HG03457 (cell line): ENCODE measurements at regions not wholly inside any gene's neighbourhood (a gene's known extent, or its start where the extent isn't known, plus 50 kb on each side); places are given as distances from the start of the nearest gene placed in this dataset.
"Not testable (repeated sequence)": the region's sequence is repeated elsewhere in the genome, so short reads cannot be mapped to it uniquely, and the experiment has no call there.

Source experiments
- ATAC-seq: cut with Tn5 transposase; IDR thresholded peaks from one replicate; pipeline ENCODE4 v1.9.1; 2021; ENCODE audit warnings: moderate number of reproducible peaks; ENCODE audit not compliant: unreplicated experiment

DNA sequence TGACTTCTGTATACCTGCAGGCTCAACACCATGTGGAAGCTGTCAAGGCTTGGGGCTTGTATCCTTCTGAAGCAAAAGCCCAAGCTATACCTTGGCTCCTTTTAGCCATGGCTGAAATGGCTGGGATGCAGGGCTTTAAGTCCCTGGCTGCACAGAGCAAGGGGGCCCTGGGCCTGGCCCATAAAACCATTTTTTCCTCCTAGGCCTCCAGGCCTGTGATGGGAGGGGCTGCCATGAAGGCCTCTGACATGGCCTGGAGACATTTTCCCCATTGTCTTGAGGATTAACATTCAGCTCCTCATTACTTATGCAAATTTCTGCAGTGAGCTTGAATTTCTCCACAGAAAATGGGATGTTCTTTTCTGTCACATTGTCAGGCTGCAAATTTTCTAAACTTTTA lies 878.0 kb upstream of the SOX11 start:
- ATAC-seq: not testable (repeated sequence)

- ATAC-seq: no peak
Measured at GRCh38 chr2:4827836-4828235, 864.3 kb upstream of the SOX11 start.

DNA sequence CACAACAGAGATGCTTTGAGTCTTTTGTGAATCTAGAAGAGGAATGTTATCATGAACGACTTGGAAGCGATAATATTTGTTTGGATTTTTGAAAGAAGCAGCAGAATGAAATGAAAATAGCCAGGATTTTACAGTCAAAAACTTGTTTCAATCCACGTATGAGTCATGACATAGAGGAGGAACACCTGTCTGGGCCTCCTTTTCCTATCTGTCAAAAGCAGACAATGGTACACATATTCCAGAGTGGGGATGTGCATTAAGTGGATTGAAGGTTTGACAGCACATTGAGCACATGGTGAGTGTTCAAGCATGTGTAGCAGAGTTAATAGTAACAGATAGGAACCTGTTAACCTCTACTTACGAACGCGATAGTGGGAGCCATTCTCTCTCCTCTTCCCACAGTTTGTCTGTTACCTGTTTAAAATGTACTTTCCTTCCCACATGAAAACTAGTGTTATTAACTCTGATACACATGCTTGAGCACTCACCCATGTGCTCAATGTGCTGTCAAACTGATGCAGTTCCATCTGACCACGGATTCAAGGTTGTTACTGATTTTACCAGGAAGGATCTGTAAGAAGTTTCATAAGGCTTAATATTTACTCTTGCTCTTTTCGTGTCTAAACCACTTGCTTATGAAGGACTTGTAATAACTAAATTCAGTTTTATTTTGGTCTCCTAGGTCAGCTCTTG lies 863.4 kb upstream of the SOX11 start:
- no peak for ATAC-seq

DNA sequence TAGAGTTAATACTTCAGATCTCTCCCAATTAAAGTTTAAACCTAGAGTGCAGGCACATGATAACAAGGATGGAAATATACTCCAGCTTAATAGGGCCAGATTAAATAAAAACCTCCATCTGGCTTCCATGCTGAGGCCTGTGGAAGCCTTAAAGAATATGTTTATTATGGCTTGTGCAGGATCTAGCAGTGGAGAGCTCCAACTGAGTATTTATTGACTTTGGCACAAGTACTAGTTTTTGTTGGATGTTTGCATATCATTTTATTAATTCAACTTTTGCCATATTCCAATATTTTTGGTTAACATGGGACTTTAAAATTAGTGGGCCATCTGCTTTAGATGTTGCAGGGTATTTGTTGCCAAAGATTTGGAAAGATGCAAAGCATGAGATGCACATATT lies 860.4 kb upstream of the SOX11 start:
- no peak for ATAC-seq

GRCh38 chr2:4832642-4833041 lies 859.5 kb upstream of the SOX11 start:
- ATAC-seq: no peak

GRCh38 chr2:4838626-4839025 lies 853.6 kb upstream of the SOX11 start:
- ATAC-seq: no peak

GRCh38 chr2:4840791-4841190 lies 851.4 kb upstream of the SOX11 start:
- ATAC-seq: no peak

DNA sequence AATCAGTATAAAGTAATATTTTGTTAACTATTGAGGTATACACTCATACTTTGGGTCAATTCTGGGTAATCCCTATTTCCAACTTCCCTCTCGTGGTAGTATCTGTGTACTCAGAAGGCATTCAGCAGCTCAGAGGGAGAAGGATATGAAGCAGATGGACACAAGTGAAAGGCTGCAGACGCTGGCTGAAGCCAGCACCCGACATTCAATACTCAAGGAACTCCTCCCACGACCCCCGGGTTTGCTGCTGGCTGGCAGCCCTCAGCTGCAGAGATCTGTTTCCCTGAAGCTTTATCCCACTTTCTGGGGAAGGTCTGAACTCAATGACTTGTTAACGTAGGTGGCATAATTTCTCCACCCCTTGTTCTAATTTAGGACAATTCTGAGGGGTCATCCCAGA lies 847.3 kb upstream of the SOX11 start:
- ATAC-seq: no peak

DNA sequence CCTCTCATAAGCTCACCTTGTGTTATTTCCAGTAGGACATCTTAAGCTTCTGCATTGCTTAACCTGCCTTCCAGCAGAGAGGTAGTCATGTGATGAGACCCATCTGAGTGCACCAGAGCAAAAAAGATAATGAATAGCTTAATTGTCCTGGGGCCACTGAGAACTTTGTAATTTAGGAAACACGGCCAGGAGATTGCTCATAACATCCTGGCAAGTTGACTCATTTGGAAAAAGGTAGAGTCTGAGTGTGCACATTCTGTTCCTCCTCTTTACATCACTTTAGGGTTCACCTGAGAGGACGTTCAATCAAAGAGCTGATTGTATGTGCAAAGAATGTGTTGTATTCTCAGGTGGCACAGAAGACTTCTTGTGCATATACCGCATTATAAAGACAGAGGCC lies 830.2 kb upstream of the SOX11 start:
- ATAC-seq: no peak

DNA sequence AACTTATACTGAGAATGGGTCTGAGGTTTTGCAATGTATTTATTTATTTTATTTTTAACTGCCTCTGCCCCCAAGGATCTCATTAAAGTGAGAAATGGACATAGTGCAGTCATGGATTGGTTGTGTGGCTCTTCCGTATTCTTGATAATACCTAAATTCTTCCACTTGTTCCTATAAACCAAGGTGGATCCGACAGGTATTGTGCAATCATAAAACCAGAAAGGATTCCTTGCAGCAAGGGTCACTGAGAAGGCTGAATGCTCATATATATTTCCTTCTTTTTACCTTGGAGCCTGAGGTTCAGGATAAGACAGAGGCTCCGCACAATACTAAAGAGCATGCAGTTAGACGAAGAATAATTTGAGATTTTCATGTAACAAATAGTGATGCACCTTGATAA lies 826.0 kb upstream of the SOX11 start:
- no peak for ATAC-seq

GRCh38 chr2:4868466-4868865 lies 823.7 kb upstream of the SOX11 start:
- ATAC-seq: no peak

GRCh38 chr2:4869154-4869553 lies 823.0 kb upstream of the SOX11 start:
- no peak for ATAC-seq

- no peak for ATAC-seq
Measured at GRCh38 chr2:4873364-4873763, 818.8 kb upstream of the SOX11 start.

DNA sequence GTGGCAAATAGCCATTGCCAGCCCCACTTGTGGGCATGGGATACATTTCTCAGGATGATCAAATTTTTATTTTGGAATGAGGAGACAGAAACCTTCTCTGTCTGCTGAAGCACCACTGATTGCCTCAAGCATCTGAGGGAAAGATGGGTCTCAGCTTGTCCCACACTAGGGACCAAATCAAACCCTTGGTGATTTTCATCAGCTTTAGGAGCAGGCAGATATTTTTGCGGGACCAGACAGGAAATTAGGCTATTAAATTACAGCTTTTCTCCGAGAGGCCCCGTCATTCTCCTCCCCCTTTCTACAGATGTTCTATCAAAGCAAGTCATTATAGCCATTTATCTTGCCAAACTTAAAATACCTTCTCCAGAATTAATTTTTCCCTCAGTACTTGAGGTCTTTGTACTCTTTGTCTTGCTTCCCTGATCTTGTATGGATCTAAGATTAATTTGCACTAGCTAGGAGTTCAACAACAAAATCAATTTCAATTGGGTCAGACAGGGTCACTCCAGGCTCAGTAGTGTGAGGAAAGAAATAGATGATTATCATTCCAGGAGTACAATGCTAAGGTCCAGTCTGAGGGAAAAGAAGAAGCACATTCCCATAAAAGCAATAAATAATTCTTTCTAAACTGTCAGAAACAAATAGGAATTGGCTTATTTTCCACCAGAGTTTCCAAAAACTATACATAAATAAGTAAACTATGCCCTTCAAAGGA lies 818.1 kb upstream of the SOX11 start:
- ATAC-seq: no peak

- ATAC-seq: no peak
Measured at GRCh38 chr2:4882421-4882820, 809.8 kb upstream of the SOX11 start.

DNA sequence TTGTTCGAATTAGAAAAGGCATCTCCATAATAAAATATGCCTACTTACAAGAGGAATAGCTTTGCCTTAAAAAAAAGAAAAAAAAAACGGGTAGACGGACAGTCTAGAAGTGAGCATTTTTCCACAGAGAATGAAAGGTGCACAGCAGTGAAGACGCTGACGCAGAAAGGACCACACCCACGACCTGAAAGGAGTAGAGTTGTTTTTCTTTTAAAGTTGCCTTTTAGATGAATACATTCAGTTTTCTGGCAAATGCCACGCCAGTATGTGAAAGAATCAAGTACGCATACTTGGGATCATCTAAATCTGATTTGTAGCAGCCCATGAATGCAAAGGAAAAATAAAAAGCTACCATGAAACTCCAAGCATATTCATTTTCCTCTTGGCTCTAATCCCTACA lies 809.2 kb upstream of the SOX11 start:
- no peak for ATAC-seq

DNA sequence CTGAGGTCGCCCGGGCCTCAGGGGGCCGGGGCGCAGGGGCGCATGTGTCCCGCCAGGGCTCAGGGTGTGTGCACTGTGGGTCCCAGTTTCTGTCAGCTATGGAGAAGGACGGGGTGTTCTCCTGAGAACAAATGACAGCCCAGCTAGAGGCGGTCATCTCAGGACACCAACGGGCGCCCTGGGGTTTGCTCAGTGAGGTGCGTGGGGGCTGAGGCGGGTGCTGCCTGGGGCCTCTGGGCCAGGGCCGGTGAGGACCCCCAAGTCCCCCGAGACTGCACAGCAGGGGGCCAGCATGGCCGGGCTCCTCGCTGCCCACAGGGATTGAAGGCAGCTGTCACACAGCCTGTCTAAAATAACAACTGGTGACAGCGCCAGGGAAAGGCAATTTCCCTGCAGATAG lies 808.8 kb upstream of the SOX11 start:
- no peak for ATAC-seq

- ATAC-seq: no peak
Measured at GRCh38 chr2:4884117-4884571, 808.0 kb upstream of the SOX11 start.

DNA sequence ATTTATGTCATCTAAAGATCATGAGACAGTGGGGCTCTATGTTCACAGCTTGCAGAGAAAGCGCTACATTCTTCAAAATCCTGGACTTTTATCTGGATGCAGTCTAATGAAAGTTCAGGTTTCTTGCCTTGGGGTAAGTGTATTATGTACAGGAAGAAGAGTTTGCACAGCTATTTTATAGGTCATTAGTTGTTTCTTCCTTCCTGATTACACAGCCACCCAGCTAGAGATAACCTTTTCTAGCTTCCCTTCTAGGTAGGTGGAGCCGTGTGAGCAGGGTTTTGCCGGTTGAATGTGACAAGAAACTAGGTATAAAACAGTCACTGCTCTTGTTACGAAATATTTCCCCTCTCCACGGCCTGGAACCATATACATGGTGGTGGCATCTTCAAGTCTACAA lies 800.8 kb upstream of the SOX11 start:
- no peak for ATAC-seq

GRCh38 chr2:4895371-4895770 lies 796.8 kb upstream of the SOX11 start:
- no peak for ATAC-seq

- ATAC-seq: no peak
Measured at GRCh38 chr2:4898706-4899105, 793.5 kb upstream of the SOX11 start.

DNA sequence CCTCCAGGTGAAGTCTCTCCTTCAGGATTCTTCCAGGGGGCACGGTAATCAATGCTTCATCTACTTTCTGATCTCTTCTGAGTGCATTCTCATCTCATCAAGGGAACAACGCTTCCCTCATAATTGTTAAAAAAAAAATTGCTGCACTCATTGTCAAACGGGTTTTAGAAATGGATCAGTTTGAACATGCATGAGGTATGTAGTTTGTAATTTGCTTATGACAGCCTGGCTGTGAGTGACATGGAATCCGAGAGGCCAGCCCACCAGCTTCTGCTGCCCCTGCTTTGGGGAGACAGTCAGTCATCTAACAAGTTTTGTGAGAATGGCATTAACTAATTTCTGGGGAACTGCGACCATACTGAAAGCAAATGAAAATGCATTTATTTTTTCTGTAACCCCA lies 791.9 kb upstream of the SOX11 start:
- ATAC-seq: no peak
